Panc1 (cell line): ENCODE measurements at regions not wholly inside any gene's neighbourhood (a gene's known extent, or its start where the extent isn't known, plus 50 kb on each side); places are given as distances from the start of the nearest gene placed in this dataset.

Source experiments
- ATAC-seq: fragments of 200-7000 bp; cut with Tn5 transposase; 2 replicates; pipeline ENCODE4 v1.9.1; 2020; ENCODE audit warnings: mild to moderate bottlenecking, moderate library complexity
- BruUV-seq: library from RNA; stranded (reverse); fragments of 400-500 nt; replicated peaks from 2 replicates; lab custom pipeline; 2021; lab: Mats Ljungman, UMichigan
- CTCF ChIA-PET: fragments of 300-600 bp; sonication (Branson Sonifier 250); formaldehyde crosslinking; loops from one replicate; lab custom pipeline; 2022; ENCODE audit warnings: antibody characterized with exemption; lab: Charles Lee
- POLR2A ChIA-PET: fragments of 300-600 bp; sonication (Branson Sonifier 250); formaldehyde crosslinking; loops from one replicate; lab custom pipeline; 2022; ENCODE audit warnings: antibody characterized with exemption; lab: Charles Lee
- DNase-seq: peaks from one replicate; pipeline ENCODE4 v3.0.0-alpha.2; 2010; ENCODE audit warnings: low read depth, low spot score
- H3K27ac ChIP-seq: 2 replicates; pipeline ENCODE4 v1.5.1; 2011; ENCODE audit warnings: mild to moderate bottlenecking, low read length, inconsistent platforms
- H3K27me3 ChIP-seq: fragments of 200-500 bp; sonication (Bioruptor generic); 2 replicates; pipeline ENCODE4 v1.6.0; 2014; ENCODE audit warnings: low read length, inconsistent platforms; ENCODE audit not compliant: control insufficient read depth, insufficient read depth
- H3K36me3 ChIP-seq: fragments of 200-500 bp; sonication (Bioruptor generic); 2 replicates; pipeline ENCODE4 v1.5.1; 2014; ENCODE audit warnings: inconsistent platforms, mild to moderate bottlenecking, low read length, moderate library complexity; ENCODE audit not compliant: control insufficient read depth, insufficient read depth
- H3K4me1 ChIP-seq: 2 replicates; pipeline ENCODE4 v1.5.1; 2011; ENCODE audit warnings: inconsistent platforms, mild to moderate bottlenecking, low read length, moderate library complexity; ENCODE audit not compliant: control insufficient read depth, insufficient read depth
- H3K4me3 ChIP-seq, 2 experiments: 2 replicates each; pipeline ENCODE4 v1.5.1; 2011 to 2012; ENCODE audit warnings: low read depth in 2 of 2, low read length in 2 of 2, mild to moderate bottlenecking in 2 of 2, inconsistent platforms in 1 of 2, moderate library complexity in 1 of 2
- H3K9me3 ChIP-seq: fragments of 200-500 bp; sonication (Bioruptor generic); 2 replicates; pipeline ENCODE4 v1.5.1; 2014; ENCODE audit warnings: low read depth, mild to moderate bottlenecking, inconsistent platforms, low read length, moderate library complexity; ENCODE audit not compliant: control insufficient read depth, insufficient read depth
- POLR2AphosphoS5 ChIP-seq: IDR thresholded peaks from 2 replicates; pipeline ENCODE4 v1.6.1; 2012; ENCODE audit warnings: mild to moderate bottlenecking, low read depth, low read length, moderate library complexity
- SIN3A ChIP-seq: IDR thresholded peaks from 2 replicates; pipeline ENCODE4 v1.6.1; 2012; ENCODE audit warnings: low read depth, mild to moderate bottlenecking, low read length, moderate library complexity, borderline replicate concordance; ENCODE audit not compliant: insufficient read depth
- TCF7L2 ChIP-seq: IDR thresholded peaks from 2 replicates; pipeline ENCODE4 v1.6.1; 2011; ENCODE audit warnings: mild to moderate bottlenecking, low read depth, low read length, inconsistent platforms
- in situ Hi-C: cut with HindIII; loops from 2 replicates; pipeline ENCODE4 v1.10.0; 2016; ENCODE audit warnings: low sequenced_read_pairs, low pct_unique_long_range_greater_than_20kb
- intact Hi-C: fragments of 100-400 bp; cut with micrococcal nuclease; formaldehyde crosslinking; loops from one replicate; pipeline ENCODE4 v1.10.0; 2022; ENCODE audit not compliant: unreplicated experiment
- TF ChIP-seq, protein P1 (sequence below), 2 experiments: IDR thresholded peaks; 2 replicates each; pipeline ENCODE4 v1.6.1; 2011 to 2012; ENCODE audit warnings: low read depth in 2 of 2, control low read depth in 1 of 2, low read length in 1 of 2, mild to moderate bottlenecking in 1 of 2, moderate library complexity in 1 of 2; ENCODE audit not compliant: insufficient read depth in 1 of 2
- TF ChIP-seq, protein P2 (sequence below): fragments of 450-650 bp; IDR thresholded peaks from 2 replicates; pipeline ENCODE4 v1.5.1; 2017; ENCODE audit warnings: mild to moderate bottlenecking

DNA sequence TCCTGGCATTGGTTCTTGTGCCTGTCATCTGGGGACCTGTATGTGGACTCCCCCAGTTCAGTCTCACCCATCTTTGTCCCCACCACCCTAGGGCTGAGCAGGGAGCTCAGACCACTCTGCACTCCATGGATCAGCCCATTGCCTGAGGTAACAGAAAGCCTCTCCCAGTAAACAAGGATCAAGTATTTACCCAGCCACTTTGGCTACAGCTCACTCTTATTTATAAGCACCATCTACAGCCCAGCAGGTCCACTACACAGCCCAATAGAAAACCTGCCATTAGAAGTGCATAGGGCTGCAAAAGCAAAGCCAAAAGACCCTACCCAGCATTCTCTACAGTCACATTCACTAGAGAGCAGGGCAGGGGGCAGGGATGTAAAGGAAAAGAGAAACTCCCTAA is 335.0 kb upstream of the SYNCRIP start:
- POLR2A ChIA-PET: no interaction called here
- ATAC-seq (no peak), DNase-seq (no peak)
- no peak overlapping the region for H3K27ac ChIP-seq
- no peak for TF ChIP-seq TCF7L2
- TF ChIP-seq POLR2AphosphoS5: no peak
- TF ChIP-seq, protein P1, sequence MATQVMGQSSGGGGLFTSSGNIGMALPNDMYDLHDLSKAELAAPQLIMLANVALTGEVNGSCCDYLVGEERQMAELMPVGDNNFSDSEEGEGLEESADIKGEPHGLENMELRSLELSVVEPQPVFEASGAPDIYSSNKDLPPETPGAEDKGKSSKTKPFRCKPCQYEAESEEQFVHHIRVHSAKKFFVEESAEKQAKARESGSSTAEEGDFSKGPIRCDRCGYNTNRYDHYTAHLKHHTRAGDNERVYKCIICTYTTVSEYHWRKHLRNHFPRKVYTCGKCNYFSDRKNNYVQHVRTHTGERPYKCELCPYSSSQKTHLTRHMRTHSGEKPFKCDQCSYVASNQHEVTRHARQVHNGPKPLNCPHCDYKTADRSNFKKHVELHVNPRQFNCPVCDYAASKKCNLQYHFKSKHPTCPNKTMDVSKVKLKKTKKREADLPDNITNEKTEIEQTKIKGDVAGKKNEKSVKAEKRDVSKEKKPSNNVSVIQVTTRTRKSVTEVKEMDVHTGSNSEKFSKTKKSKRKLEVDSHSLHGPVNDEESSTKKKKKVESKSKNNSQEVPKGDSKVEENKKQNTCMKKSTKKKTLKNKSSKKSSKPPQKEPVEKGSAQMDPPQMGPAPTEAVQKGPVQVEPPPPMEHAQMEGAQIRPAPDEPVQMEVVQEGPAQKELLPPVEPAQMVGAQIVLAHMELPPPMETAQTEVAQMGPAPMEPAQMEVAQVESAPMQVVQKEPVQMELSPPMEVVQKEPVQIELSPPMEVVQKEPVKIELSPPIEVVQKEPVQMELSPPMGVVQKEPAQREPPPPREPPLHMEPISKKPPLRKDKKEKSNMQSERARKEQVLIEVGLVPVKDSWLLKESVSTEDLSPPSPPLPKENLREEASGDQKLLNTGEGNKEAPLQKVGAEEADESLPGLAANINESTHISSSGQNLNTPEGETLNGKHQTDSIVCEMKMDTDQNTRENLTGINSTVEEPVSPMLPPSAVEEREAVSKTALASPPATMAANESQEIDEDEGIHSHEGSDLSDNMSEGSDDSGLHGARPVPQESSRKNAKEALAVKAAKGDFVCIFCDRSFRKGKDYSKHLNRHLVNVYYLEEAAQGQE (IDR thresholded peaks at IDR 0.05; ENCODE audit: insufficient read depth in 1 of 2, low read depth in 2 of 2, low read length in 1 of 2): no peak
- no peak for TF ChIP-seq SIN3A
- TF ChIP-seq, protein P2, sequence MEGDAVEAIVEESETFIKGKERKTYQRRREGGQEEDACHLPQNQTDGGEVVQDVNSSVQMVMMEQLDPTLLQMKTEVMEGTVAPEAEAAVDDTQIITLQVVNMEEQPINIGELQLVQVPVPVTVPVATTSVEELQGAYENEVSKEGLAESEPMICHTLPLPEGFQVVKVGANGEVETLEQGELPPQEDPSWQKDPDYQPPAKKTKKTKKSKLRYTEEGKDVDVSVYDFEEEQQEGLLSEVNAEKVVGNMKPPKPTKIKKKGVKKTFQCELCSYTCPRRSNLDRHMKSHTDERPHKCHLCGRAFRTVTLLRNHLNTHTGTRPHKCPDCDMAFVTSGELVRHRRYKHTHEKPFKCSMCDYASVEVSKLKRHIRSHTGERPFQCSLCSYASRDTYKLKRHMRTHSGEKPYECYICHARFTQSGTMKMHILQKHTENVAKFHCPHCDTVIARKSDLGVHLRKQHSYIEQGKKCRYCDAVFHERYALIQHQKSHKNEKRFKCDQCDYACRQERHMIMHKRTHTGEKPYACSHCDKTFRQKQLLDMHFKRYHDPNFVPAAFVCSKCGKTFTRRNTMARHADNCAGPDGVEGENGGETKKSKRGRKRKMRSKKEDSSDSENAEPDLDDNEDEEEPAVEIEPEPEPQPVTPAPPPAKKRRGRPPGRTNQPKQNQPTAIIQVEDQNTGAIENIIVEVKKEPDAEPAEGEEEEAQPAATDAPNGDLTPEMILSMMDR: no peak
- H3K36me3 ChIP-seq: no peaks in the 10 kb centered on the region
- intact Hi-C loops: no loop called here
- CTCF ChIA-PET: no interaction called here
- BruUV-seq: no TSS peak
- no peaks in the 10 kb centered on the region for H3K9me3 ChIP-seq
- in situ Hi-C loops: no loop called here
- H3K4me1 ChIP-seq: no peaks in the 10 kb centered on the region
- no peaks in the 10 kb centered on the region for H3K27me3 ChIP-seq
- H3K4me3 ChIP-seq: no peak overlapping the region

DNA sequence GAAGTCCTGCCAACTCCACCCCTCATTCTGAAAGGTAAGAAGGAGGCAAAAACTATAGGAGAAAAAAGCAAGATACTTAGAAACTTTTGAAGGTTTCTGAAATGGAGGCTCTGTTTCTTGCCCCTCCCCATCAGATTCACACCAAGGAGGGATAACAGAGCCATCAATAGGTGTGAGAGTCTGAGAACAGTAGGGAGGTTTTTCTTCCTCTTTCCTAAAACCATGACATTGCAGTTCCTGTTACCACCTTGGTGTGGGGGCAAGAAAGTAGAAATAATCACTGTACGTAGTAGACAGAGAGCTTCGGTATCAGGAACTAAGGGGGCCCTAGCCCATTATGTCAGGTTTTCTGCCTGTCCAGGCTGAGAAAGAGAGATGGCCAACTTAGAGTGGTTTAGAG is 333.3 kb upstream of the SYNCRIP start:
- DNase-seq (no peak), ATAC-seq (no peak)
- H3K27ac ChIP-seq: no peak overlapping the region
- no peaks in the 10 kb centered on the region for H3K27me3 ChIP-seq
- H3K9me3 ChIP-seq: no peaks in the 10 kb centered on the region
- POLR2A ChIA-PET: no interaction called here
- TF ChIP-seq, protein P2: no peak
- no peak for TF ChIP-seq POLR2AphosphoS5
- no peak for TF ChIP-seq TCF7L2
- TF ChIP-seq, protein P1 (IDR thresholded peaks at IDR 0.05; ENCODE audit: insufficient read depth in 1 of 2, low read depth in 2 of 2, low read length in 1 of 2): no peak
- no peak for TF ChIP-seq SIN3A
- CTCF ChIA-PET: no interaction called here
- intact Hi-C loops: no loop called here
- in situ Hi-C loops: no loop called here
- no peaks in the 10 kb centered on the region for H3K36me3 ChIP-seq
- H3K4me3 ChIP-seq: no peak overlapping the region
- no TSS peak for BruUV-seq
- no peaks in the 10 kb centered on the region for H3K4me1 ChIP-seq
